Tibial nerve (tissue), 4 donors: ENCODE measurements at regions not wholly inside any gene's neighbourhood (a gene's known extent, or its start where the extent isn't known, plus 50 kb on each side); places are given as distances from the start of the nearest gene placed in this dataset.

Experiments
- CTCF ChIP-seq, 5 experiments: fragments of 200-600 bp in 3 of 5; fragments of 450-650 bp in 2 of 5; sonication (generic) in 3 of 5; IDR thresholded peaks; one replicate each; pipeline ENCODE4 v1.5.1; 2016 to 2019; ENCODE audit warnings: antibody characterized with exemption in 5 of 5, mild to moderate bottlenecking in 3 of 5, moderate library complexity in 2 of 5
- EP300 ChIP-seq, 2 donors: sonication (generic); formaldehyde crosslinking; IDR thresholded peaks; one replicate each; pipeline ENCODE4 v1.6.1; 2017; ENCODE audit warnings: antibody characterized with exemption in 2 of 2, mild to moderate bottlenecking in 1 of 2

- no peak for TF ChIP-seq CTCF (IDR thresholded peaks at IDR 0.05)
- no peak for TF ChIP-seq EP300 (IDR thresholded peaks at IDR 0.05)
Observed at GRCh38 chr2:226303707-226304106, 495.9 kb downstream of the IRS1 start.
